Calu3 (cell line): ENCODE measurements at regions not wholly inside any gene's neighbourhood (a gene's known extent, or its start where the extent isn't known, plus 50 kb on each side); places are given as distances from the start of the nearest gene placed in this dataset.

ENCODE experiments used
- BruUV-seq: library from RNA; stranded (reverse); fragments of 400-500 nt; replicated peaks from 2 replicates; lab custom pipeline; 2021; lab: Mats Ljungman, UMichigan
- CTCF ChIA-PET: fragments of 300-600 bp; sonication (Branson Sonifier 250); formaldehyde crosslinking; loops from one replicate; lab custom pipeline; 2022; ENCODE audit warnings: antibody characterized with exemption; lab: Charles Lee
- DNase-seq: peaks from one replicate; pipeline ENCODE4 v3.0.0; 2022
- H3K27ac Mint-ChIP-seq: one replicate; pipeline ENCODE4 v1.8.0; 2022; ENCODE audit warnings: mixed read lengths; ENCODE audit not compliant: unreplicated experiment
- H3K27me3 Mint-ChIP-seq: one replicate; pipeline ENCODE4 v1.8.0; 2022; ENCODE audit warnings: mixed read lengths; ENCODE audit not compliant: unreplicated experiment
- H3K36me3 Mint-ChIP-seq: one replicate; pipeline ENCODE4 v1.8.0; 2022; ENCODE audit warnings: mild to moderate bottlenecking, moderate library complexity, mixed read lengths; ENCODE audit not compliant: insufficient read depth, unreplicated experiment
- H3K4me1 Mint-ChIP-seq: one replicate; pipeline ENCODE4 v1.8.0; 2022; ENCODE audit warnings: mild to moderate bottlenecking, low read depth, mixed read lengths; ENCODE audit not compliant: unreplicated experiment
- H3K4me3 Mint-ChIP-seq: one replicate; pipeline ENCODE4 v1.8.0; 2022; ENCODE audit warnings: mild to moderate bottlenecking, low read depth, moderate library complexity, mixed read lengths; ENCODE audit not compliant: unreplicated experiment
- H3K9me3 Mint-ChIP-seq: one replicate; pipeline ENCODE4 v1.8.0; 2022; ENCODE audit warnings: low read depth, mixed read lengths; ENCODE audit not compliant: unreplicated experiment
- intact Hi-C: fragments of 100-400 bp; cut with micrococcal nuclease; formaldehyde crosslinking; loops from one replicate; pipeline ENCODE4 v1.10.0; 2022; ENCODE audit not compliant: unreplicated experiment
- TF ChIP-seq, protein P1 (sequence below): fragments of 200-600 bp; IDR thresholded peaks from one replicate; pipeline ENCODE4 v1.8.0; 2022; ENCODE audit warnings: antibody characterized with exemption; ENCODE audit not compliant: unreplicated experiment

DNA sequence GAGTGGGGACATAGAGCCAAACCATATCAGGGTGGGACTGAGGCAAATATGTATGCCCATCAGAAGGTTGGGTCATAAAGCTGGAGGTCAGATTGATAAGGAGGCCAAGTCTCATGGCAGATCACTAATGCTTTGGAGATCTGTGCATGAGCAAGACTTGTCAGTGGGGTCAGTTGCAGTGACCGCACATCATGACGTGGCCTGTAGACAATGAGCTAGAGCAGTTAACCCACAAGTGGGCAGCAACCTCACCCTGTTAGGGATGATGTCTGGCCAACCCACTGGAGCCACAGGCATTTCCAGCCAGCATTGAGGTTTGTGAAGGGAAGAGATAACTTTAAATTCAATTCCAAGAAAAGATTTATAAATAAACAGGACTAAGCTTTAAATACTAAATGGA lies 66.7 kb downstream of the XCL1 start:
- no peak for DNase-seq
- H3K9me3 Mint-ChIP-seq: peaks cover 4% of the 10 kb centered on the region
- peaks cover 1% of the 10 kb centered on the region for H3K4me1 Mint-ChIP-seq
- TF ChIP-seq, protein P1, sequence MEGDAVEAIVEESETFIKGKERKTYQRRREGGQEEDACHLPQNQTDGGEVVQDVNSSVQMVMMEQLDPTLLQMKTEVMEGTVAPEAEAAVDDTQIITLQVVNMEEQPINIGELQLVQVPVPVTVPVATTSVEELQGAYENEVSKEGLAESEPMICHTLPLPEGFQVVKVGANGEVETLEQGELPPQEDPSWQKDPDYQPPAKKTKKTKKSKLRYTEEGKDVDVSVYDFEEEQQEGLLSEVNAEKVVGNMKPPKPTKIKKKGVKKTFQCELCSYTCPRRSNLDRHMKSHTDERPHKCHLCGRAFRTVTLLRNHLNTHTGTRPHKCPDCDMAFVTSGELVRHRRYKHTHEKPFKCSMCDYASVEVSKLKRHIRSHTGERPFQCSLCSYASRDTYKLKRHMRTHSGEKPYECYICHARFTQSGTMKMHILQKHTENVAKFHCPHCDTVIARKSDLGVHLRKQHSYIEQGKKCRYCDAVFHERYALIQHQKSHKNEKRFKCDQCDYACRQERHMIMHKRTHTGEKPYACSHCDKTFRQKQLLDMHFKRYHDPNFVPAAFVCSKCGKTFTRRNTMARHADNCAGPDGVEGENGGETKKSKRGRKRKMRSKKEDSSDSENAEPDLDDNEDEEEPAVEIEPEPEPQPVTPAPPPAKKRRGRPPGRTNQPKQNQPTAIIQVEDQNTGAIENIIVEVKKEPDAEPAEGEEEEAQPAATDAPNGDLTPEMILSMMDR: no peak
- BruUV-seq: no TSS peak
- CTCF ChIA-PET: no interaction called here
- intact Hi-C loops: no loop called here
- H3K36me3 Mint-ChIP-seq: no peaks in the 10 kb centered on the region
- no peak overlapping the region for H3K4me3 Mint-ChIP-seq
- H3K27ac Mint-ChIP-seq: no peak overlapping the region
- no peaks in the 10 kb centered on the region for H3K27me3 Mint-ChIP-seq
